Duodenal mucosa (tissue), 2 donors: ENCODE measurements at regions not wholly inside any gene's neighbourhood (a gene's known extent, or its start where the extent isn't known, plus 50 kb on each side); places are given as distances from the start of the nearest gene placed in this dataset.
"Not testable (repeated sequence)": the region's sequence is repeated elsewhere in the genome, so short reads cannot be mapped to it uniquely, and the experiment has no call there.

Experiments used
- H3K27ac ChIP-seq: one replicate; pipeline ENCODE4 v1.7.0; 2013; ENCODE audit warnings: low read depth, low read length
- H3K27me3 ChIP-seq, 2 donors: one replicate each; pipeline ENCODE4 v1.7.0; 2013; ENCODE audit warnings: low read length in 2 of 2, control low read depth in 1 of 2; ENCODE audit not compliant: insufficient read depth in 2 of 2, control insufficient read depth in 1 of 2
- H3K36me3 ChIP-seq, 2 donors: one replicate each; pipeline ENCODE4 v1.7.0; 2013; ENCODE audit warnings: low read length in 2 of 2, control low read depth in 1 of 2; ENCODE audit not compliant: insufficient read depth in 2 of 2, control insufficient read depth in 1 of 2
- H3K4me1 ChIP-seq, 2 donors: one replicate each; pipeline ENCODE4 v1.7.0; 2013; ENCODE audit warnings: low read length in 2 of 2, control low read depth in 1 of 2; ENCODE audit not compliant: insufficient read depth in 2 of 2, control insufficient read depth in 1 of 2
- H3K4me3 ChIP-seq, 2 donors: one replicate each; pipeline ENCODE4 v1.7.0; 2013; ENCODE audit warnings: low read length in 2 of 2, low read depth in 1 of 2
- H3K9ac ChIP-seq, 2 donors: one replicate each; pipeline ENCODE4 v1.7.0; 2013; ENCODE audit warnings: low read length in 2 of 2, low read depth in 1 of 2
- H3K9me3 ChIP-seq, 2 donors: one replicate each; pipeline ENCODE4 v1.7.0; 2013; ENCODE audit warnings: low read length in 2 of 2, control low read depth in 1 of 2; ENCODE audit not compliant: control insufficient read depth in 1 of 2

- no peaks in the 10 kb centered on the region for H3K27me3 ChIP-seq
- no peak overlapping the region for H3K27ac ChIP-seq
- H3K4me1 ChIP-seq: no peaks in the 10 kb centered on the region
- no peaks in the 10 kb centered on the region for H3K9me3 ChIP-seq
- H3K36me3 ChIP-seq: no peaks in the 10 kb centered on the region
- no peak overlapping the region for H3K9ac ChIP-seq
- H3K4me3 ChIP-seq: no peak overlapping the region
These were observed 108.2 kb upstream of the FAM98A start for GRCh38 chr2:33707312-33707711.

GRCh38 chr2:33706410-33706809 is 107.3 kb upstream of the FAM98A start:
- H3K27me3 ChIP-seq: no peaks in the 10 kb centered on the region
- H3K4me3 ChIP-seq: no peak overlapping the region
- no peaks in the 10 kb centered on the region for H3K36me3 ChIP-seq
- no peak overlapping the region for H3K9ac ChIP-seq
- no peak overlapping the region for H3K27ac ChIP-seq
- no peaks in the 10 kb centered on the region for H3K4me1 ChIP-seq
- no peaks in the 10 kb centered on the region for H3K9me3 ChIP-seq

GRCh38 chr2:33704406-33704855 is 105.3 kb upstream of the FAM98A start:
- H3K9me3 ChIP-seq: peaks cover 0 to 6% of the 10 kb centered on the region in 2 donors
- H3K4me1 ChIP-seq: no peaks in the 10 kb centered on the region
- H3K27me3 ChIP-seq: no peaks in the 10 kb centered on the region
- no peak overlapping the region for H3K9ac ChIP-seq
- no peak overlapping the region for H3K4me3 ChIP-seq
- no peak overlapping the region for H3K27ac ChIP-seq
- H3K36me3 ChIP-seq: no peaks in the 10 kb centered on the region

GRCh38 chr2:33696234-33696633 is 97.1 kb upstream of the FAM98A start:
- Histone ChIP-seq H3K36me3 (no peaks in the 10 kb centered on the region), H3K9me3 (peaks cover 0 to 8% of the 10 kb centered on the region in 2 donors), H3K4me3 (no peak overlapping the region), H3K27me3 (no peaks in the 10 kb centered on the region), H3K27ac (no peak overlapping the region), H3K4me1 (no peaks in the 10 kb centered on the region), H3K9ac (no peak overlapping the region)

- Histone ChIP-seq H3K36me3 (no peaks in the 10 kb centered on the region), H3K27ac (no peak overlapping the region), H3K27me3 (no peaks in the 10 kb centered on the region), H3K4me1 (no peaks in the 10 kb centered on the region), H3K4me3 (no peak overlapping the region), H3K9me3 (peaks cover under 1 to 2% of the 10 kb centered on the region in 2 donors), H3K9ac (no peak overlapping the region)
These were observed 95.8 kb upstream of the FAM98A start for GRCh38 chr2:33694904-33695303.

GRCh38 chr2:33690686-33691085 is 91.6 kb upstream of the FAM98A start:
- H3K4me3 ChIP-seq, H3K27me3 ChIP-seq, H3K9ac ChIP-seq, H3K27ac ChIP-seq, H3K4me1 ChIP-seq, H3K36me3 ChIP-seq: not testable (repeated sequence)
- peaks cover 2 to 11% of the 10 kb centered on the region in 2 donors for H3K9me3 ChIP-seq

- H3K4me3 ChIP-seq: no peak overlapping the region
- H3K9ac ChIP-seq: no peak overlapping the region
- H3K27ac ChIP-seq: no peak overlapping the region
- H3K4me1 ChIP-seq: no peaks in the 10 kb centered on the region
- no peaks in the 10 kb centered on the region for H3K27me3 ChIP-seq
- H3K9me3 ChIP-seq: peaks cover 0 to 8% of the 10 kb centered on the region in 2 donors
- H3K36me3 ChIP-seq: no peaks in the 10 kb centered on the region
These were observed 82.3 kb upstream of the FAM98A start for GRCh38 chr2:33681364-33681757.

GRCh38 chr2:33680644-33681363 is 81.7 kb upstream of the FAM98A start:
- Histone ChIP-seq H3K4me1 (no peaks in the 10 kb centered on the region), H3K27me3 (no peaks in the 10 kb centered on the region), H3K27ac (no peak overlapping the region), H3K36me3 (no peaks in the 10 kb centered on the region), H3K4me3 (no peak overlapping the region), H3K9ac (no peak overlapping the region), H3K9me3 (peaks cover 0 to 8% of the 10 kb centered on the region in 2 donors)

- H3K36me3 ChIP-seq: no peaks in the 10 kb centered on the region
- H3K27ac ChIP-seq: no peak overlapping the region
- H3K9ac ChIP-seq: no peak overlapping the region
- H3K4me1 ChIP-seq: no peaks in the 10 kb centered on the region
- H3K9me3 ChIP-seq: no peaks in the 10 kb centered on the region
- H3K27me3 ChIP-seq: no peaks in the 10 kb centered on the region
- H3K4me3 ChIP-seq: no peak overlapping the region
These were observed 79.3 kb upstream of the FAM98A start for GRCh38 chr2:33678436-33678835.

- Histone ChIP-seq H3K4me1 (no peaks in the 10 kb centered on the region), H3K27ac (no peak overlapping the region), H3K36me3 (no peaks in the 10 kb centered on the region), H3K9ac (no peak overlapping the region), H3K4me3 (no peak overlapping the region), H3K27me3 (no peaks in the 10 kb centered on the region), H3K9me3 (no peaks in the 10 kb centered on the region)
These were observed 74.8 kb upstream of the FAM98A start for GRCh38 chr2:33673937-33674336.
